ENCODE measurements at regions not wholly inside any gene's neighbourhood (a gene's known extent, or its start where the extent isn't known, plus 50 kb on each side); places are given as distances from the start of the nearest gene placed in this dataset.

GRCh38 chr13:105773241-105773640, 762.2 kb downstream of the EFNB2 start:
- H3K36me3 ChIP-seq (replicated peaks; ENCODE audit: insufficient read depth, low read depth) = no peaks in the 10 kb centered on the region
- no peaks in the 10 kb centered on the region for H3K9me3 ChIP-seq (ENCODE audit: low read depth)
- WGBS (ENCODE audit: low lambda C conversion rate, missing lambda C conversion rate) = 63% methylated on average over 4 of the region's 4 CpGs
- H3K4me1 ChIP-seq (ENCODE audit: insufficient read depth) = no peaks in the 10 kb centered on the region
- DNase-seq (ENCODE audit: low spot score) = no peak
- no peak overlapping the region for H2AFZ ChIP-seq
- no peaks in the 10 kb centered on the region for H3K27me3 ChIP-seq
- H3K79me2 ChIP-seq = no peaks in the 10 kb centered on the region
- no peak overlapping the region for H3K4me3 ChIP-seq
- H3K4me2 ChIP-seq = no peak overlapping the region
- no peak overlapping the region for H3K27ac ChIP-seq
- no peaks in the 10 kb centered on the region for H4K20me1 ChIP-seq (ENCODE audit: insufficient read depth, poor library complexity, severe bottlenecking)
- peaks cover 4% of the 10 kb centered on the region for H3K9me2 ChIP-seq (replicated peaks; ENCODE audit: insufficient read depth)
- TF ChIP-seq CTCF (IDR thresholded peaks at IDR 0.05; ENCODE audit: poor library complexity) (no peak), EZH2 (IDR thresholded peaks at IDR 0.05; ENCODE audit: borderline replicate concordance) (no peak), EZH2phosphoT487 (IDR thresholded peaks at IDR 0.05; ENCODE audit: low read depth, severe bottlenecking, unreplicated experiment) (no peak)

GRCh38 chr13:105764486-105764885, 771.0 kb downstream of the EFNB2 start:
- Histone ChIP-seq H3K4me2 (no peak overlapping the region), H3K79me2 (no peaks in the 10 kb centered on the region), H3K27me3 (no peaks in the 10 kb centered on the region), H3K27ac (no peak overlapping the region), H2AFZ (no peak overlapping the region), H3K4me1 (ENCODE audit: insufficient read depth) (no peaks in the 10 kb centered on the region), H4K20me1 (ENCODE audit: insufficient read depth, poor library complexity, severe bottlenecking) (no peaks in the 10 kb centered on the region), H3K36me3 (replicated peaks; ENCODE audit: insufficient read depth, low read depth) (no peaks in the 10 kb centered on the region), H3K9me2 (replicated peaks; ENCODE audit: insufficient read depth) (peaks cover 4% of the 10 kb centered on the region), H3K4me3 (no peak overlapping the region), H3K9me3 (ENCODE audit: low read depth) (no peaks in the 10 kb centered on the region)
- no peak for DNase-seq (ENCODE audit: low spot score)
- TF ChIP-seq EZH2phosphoT487 (IDR thresholded peaks at IDR 0.05; ENCODE audit: low read depth, severe bottlenecking, unreplicated experiment) = no peak
- no peak for TF ChIP-seq EZH2 (IDR thresholded peaks at IDR 0.05; ENCODE audit: borderline replicate concordance)
- TF ChIP-seq CTCF (IDR thresholded peaks at IDR 0.05; ENCODE audit: poor library complexity) = no peak
- WGBS (ENCODE audit: low lambda C conversion rate, missing lambda C conversion rate) = 85% methylated on average over 2 of the region's 2 CpGs

- Histone ChIP-seq H2AFZ (no peak overlapping the region), H3K4me1 (ENCODE audit: insufficient read depth) (no peaks in the 10 kb centered on the region), H4K20me1 (ENCODE audit: insufficient read depth, poor library complexity, severe bottlenecking) (no peaks in the 10 kb centered on the region), H3K9me3 (ENCODE audit: low read depth) (no peaks in the 10 kb centered on the region), H3K4me2 (no peak overlapping the region), H3K9me2 (replicated peaks; ENCODE audit: insufficient read depth) (peaks cover 1% of the 10 kb centered on the region), H3K27ac (no peak overlapping the region), H3K4me3 (no peak overlapping the region), H3K79me2 (no peaks in the 10 kb centered on the region), H3K36me3 (replicated peaks; ENCODE audit: insufficient read depth, low read depth) (no peaks in the 10 kb centered on the region), H3K27me3 (no peaks in the 10 kb centered on the region)
- 97% methylated on average over 2 of the region's 2 CpGs for WGBS (ENCODE audit: low lambda C conversion rate, missing lambda C conversion rate)
- TF ChIP-seq EZH2 (IDR thresholded peaks at IDR 0.05; ENCODE audit: borderline replicate concordance) (no peak), CTCF (IDR thresholded peaks at IDR 0.05; ENCODE audit: poor library complexity) (no peak), EZH2phosphoT487 (IDR thresholded peaks at IDR 0.05; ENCODE audit: low read depth, severe bottlenecking, unreplicated experiment) (no peak)
- no peak for DNase-seq (ENCODE audit: low spot score)
Observed at GRCh38 chr13:105763851-105764250, 771.6 kb downstream of the EFNB2 start.

GRCh38 chr13:105762096-105762495, 773.4 kb downstream of the EFNB2 start:
- no peak for TF ChIP-seq CTCF (IDR thresholded peaks at IDR 0.05; ENCODE audit: poor library complexity)
- TF ChIP-seq EZH2phosphoT487 (IDR thresholded peaks at IDR 0.05; ENCODE audit: low read depth, severe bottlenecking, unreplicated experiment) = no peak
- TF ChIP-seq EZH2 (IDR thresholded peaks at IDR 0.05; ENCODE audit: borderline replicate concordance) = no peak
- Histone ChIP-seq H3K4me1 (ENCODE audit: insufficient read depth) (no peaks in the 10 kb centered on the region), H3K4me2 (no peak overlapping the region), H3K79me2 (no peaks in the 10 kb centered on the region), H3K9me2 (replicated peaks; ENCODE audit: insufficient read depth) (no peaks in the 10 kb centered on the region), H3K27ac (no peak overlapping the region), H3K36me3 (replicated peaks; ENCODE audit: insufficient read depth, low read depth) (no peaks in the 10 kb centered on the region), H4K20me1 (ENCODE audit: insufficient read depth, poor library complexity, severe bottlenecking) (no peaks in the 10 kb centered on the region), H3K27me3 (no peaks in the 10 kb centered on the region), H3K4me3 (no peak overlapping the region), H3K9me3 (ENCODE audit: low read depth) (no peaks in the 10 kb centered on the region), H2AFZ (no peak overlapping the region)
- no peak for DNase-seq (ENCODE audit: low spot score)
- WGBS (ENCODE audit: low lambda C conversion rate, missing lambda C conversion rate) = 92% methylated on average over 4 of the region's 4 CpGs

All from hepatocyte (in vitro differentiated cells).